GM23338 (cell line): ENCODE measurements at regions not wholly inside any gene's neighbourhood (a gene's known extent, or its start where the extent isn't known, plus 50 kb on each side); places are given as distances from the start of the nearest gene placed in this dataset.
A peak's percentile ranks its signal among the peaks of the same experiment; 100 is the strongest.

Source experiments
- ATAC-seq: fragments of 200-7000 bp; cut with Tn5 transposase; 3 replicates; pipeline ENCODE4 v1.9.1; 2020
- DNase-seq: peaks from one replicate; pipeline ENCODE4 v3.0.0-alpha.2; 2015; ENCODE audit warnings: low spot score
- H2AFZ ChIP-seq: fragments of 200-600 bp; sonication (generic); 2 replicates; pipeline ENCODE4 v1.8.0; 2016; ENCODE audit warnings: antibody characterized with exemption, mild to moderate bottlenecking, moderate library complexity
- H3F3A ChIP-seq: fragments of 200-600 bp; sonication (generic); replicated peaks from 2 replicates; pipeline ENCODE4 v1.8.0; 2017; ENCODE audit warnings: antibody characterized with exemption, mixed run types, low read depth
- H3K27ac ChIP-seq: fragments of 200-600 bp; sonication (generic); 2 replicates; pipeline ENCODE4 v1.6.1; 2016; ENCODE audit warnings: low read depth
- H3K27me3 ChIP-seq: fragments of 200-600 bp; sonication (generic); 2 replicates; pipeline ENCODE4 v1.8.0; 2016; ENCODE audit warnings: mild to moderate bottlenecking, mixed run types, moderate library complexity; ENCODE audit not compliant: insufficient read depth
- H3K36me3 ChIP-seq: fragments of 200-600 bp; sonication (generic); 2 replicates; pipeline ENCODE4 v1.8.0; 2016; ENCODE audit warnings: mild to moderate bottlenecking; ENCODE audit not compliant: insufficient read depth
- H3K4me1 ChIP-seq: fragments of 200-600 bp; sonication (generic); 2 replicates; pipeline ENCODE4 v1.8.0; 2016; ENCODE audit warnings: mild to moderate bottlenecking, moderate library complexity; ENCODE audit not compliant: insufficient read depth
- H3K4me2 ChIP-seq: fragments of 200-600 bp; sonication (generic); 2 replicates; pipeline ENCODE4 v1.7.1; 2017; ENCODE audit warnings: mixed run types
- H3K4me3 ChIP-seq: fragments of 200-600 bp; sonication (generic); 2 replicates; pipeline ENCODE4 v1.6.1; 2016; ENCODE audit warnings: mixed run types
- H3K79me2 ChIP-seq: fragments of 200-600 bp; sonication (generic); replicated peaks from 2 replicates; pipeline ENCODE4 v1.8.0; 2017; ENCODE audit warnings: mild to moderate bottlenecking; ENCODE audit not compliant: insufficient read depth
- H3K9me2 ChIP-seq: fragments of 200-600 bp; sonication (generic); 2 replicates; pipeline ENCODE4 v1.8.0; 2017; ENCODE audit not compliant: insufficient read depth
- H4K20me1 ChIP-seq: fragments of 200-600 bp; sonication (generic); replicated peaks from 2 replicates; pipeline ENCODE4 v1.8.0; 2017; ENCODE audit warnings: mild to moderate bottlenecking; ENCODE audit not compliant: insufficient read depth
- H3K27ac Mint-ChIP-seq: 2 replicates; pipeline ENCODE4 v1.8.0; 2020; ENCODE audit warnings: inconsistent platforms, mild to moderate bottlenecking, moderate library complexity, mixed read lengths
- H3K27me3 Mint-ChIP-seq: 3 replicates; pipeline ENCODE4 v1.8.0; 2022; ENCODE audit warnings: low read depth, mild to moderate bottlenecking, moderate library complexity, mixed read lengths, inconsistent platforms; ENCODE audit not compliant: insufficient read depth, poor library complexity
- H3K36me3 Mint-ChIP-seq: 3 replicates; pipeline ENCODE4 v1.8.0; 2021; ENCODE audit warnings: low read depth, mild to moderate bottlenecking, inconsistent platforms, moderate library complexity, mixed read lengths
- H3K4me1 Mint-ChIP-seq: 3 replicates; pipeline ENCODE4 v1.8.0; 2020; ENCODE audit warnings: mild to moderate bottlenecking, inconsistent platforms, mixed read lengths
- H3K4me3 Mint-ChIP-seq: 3 replicates; pipeline ENCODE4 v1.8.0; 2021; ENCODE audit warnings: moderate library complexity, mild to moderate bottlenecking, inconsistent platforms, mixed read lengths
- H3K9me3 Mint-ChIP-seq: 3 replicates; pipeline ENCODE4 v1.8.0; 2020; ENCODE audit warnings: moderate library complexity, mild to moderate bottlenecking, inconsistent platforms, mixed read lengths
- EZH2phosphoT487 ChIP-seq: fragments of 200-600 bp; sonication (generic); IDR thresholded peaks from one replicate; pipeline ENCODE4 v1.8.1; 2018; ENCODE audit warnings: antibody characterized with exemption; ENCODE audit not compliant: unreplicated experiment
- REST ChIP-seq: IDR thresholded peaks from one replicate; pipeline ENCODE4 v1.6.1; 2018; ENCODE audit warnings: antibody characterized with exemption; ENCODE audit not compliant: unreplicated experiment
- TF ChIP-seq, protein P1 (sequence below), 2 experiments: fragments of 200-600 bp in 1 of 2; sonication (generic) in 1 of 2; conservative IDR thresholded peaks; 2 replicates each; pipeline versions ENCODE4 v1.5.1 to v1.6.1; 2016 to 2017; ENCODE audit warnings: antibody characterized with exemption in 2 of 2, low read depth in 2 of 2, mild to moderate bottlenecking in 2 of 2, moderate library complexity in 1 of 2

- H2AFZ ChIP-seq, result peak overlapping the region; percentile 35; the same call in 1 of the 2 replicates
- no peaks in the 10 kb centered on the region for H3K36me3 Mint-ChIP-seq
- peaks cover 23% of the 10 kb centered on the region for H3K4me1 Mint-ChIP-seq
- peaks cover 20% of the 10 kb centered on the region for H3K4me1 ChIP-seq
- peaks cover 15% of the 10 kb centered on the region for H3K27me3 Mint-ChIP-seq
- H3K4me3 ChIP-seq, result no peak overlapping the region
- ATAC-seq, result peak; percentile 95
- peak; percentile 86 for DNase-seq
- H3K36me3 ChIP-seq, result no peaks in the 10 kb centered on the region
- no peak overlapping the region for H3K27ac ChIP-seq
- H4K20me1 ChIP-seq, result no peaks in the 10 kb centered on the region
- no peak overlapping the region for H3K4me2 ChIP-seq
- no peaks in the 10 kb centered on the region for H3K79me2 ChIP-seq
- no peaks in the 10 kb centered on the region for H3K9me2 ChIP-seq
- no peak overlapping the region for H3K27ac Mint-ChIP-seq
- TF ChIP-seq, protein P1, sequence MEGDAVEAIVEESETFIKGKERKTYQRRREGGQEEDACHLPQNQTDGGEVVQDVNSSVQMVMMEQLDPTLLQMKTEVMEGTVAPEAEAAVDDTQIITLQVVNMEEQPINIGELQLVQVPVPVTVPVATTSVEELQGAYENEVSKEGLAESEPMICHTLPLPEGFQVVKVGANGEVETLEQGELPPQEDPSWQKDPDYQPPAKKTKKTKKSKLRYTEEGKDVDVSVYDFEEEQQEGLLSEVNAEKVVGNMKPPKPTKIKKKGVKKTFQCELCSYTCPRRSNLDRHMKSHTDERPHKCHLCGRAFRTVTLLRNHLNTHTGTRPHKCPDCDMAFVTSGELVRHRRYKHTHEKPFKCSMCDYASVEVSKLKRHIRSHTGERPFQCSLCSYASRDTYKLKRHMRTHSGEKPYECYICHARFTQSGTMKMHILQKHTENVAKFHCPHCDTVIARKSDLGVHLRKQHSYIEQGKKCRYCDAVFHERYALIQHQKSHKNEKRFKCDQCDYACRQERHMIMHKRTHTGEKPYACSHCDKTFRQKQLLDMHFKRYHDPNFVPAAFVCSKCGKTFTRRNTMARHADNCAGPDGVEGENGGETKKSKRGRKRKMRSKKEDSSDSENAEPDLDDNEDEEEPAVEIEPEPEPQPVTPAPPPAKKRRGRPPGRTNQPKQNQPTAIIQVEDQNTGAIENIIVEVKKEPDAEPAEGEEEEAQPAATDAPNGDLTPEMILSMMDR (conservative IDR thresholded peaks at IDR 0.05; ENCODE audit: low read depth in 2 of 2), result peak; percentile 64 to 73
- no peak for TF ChIP-seq REST
- H3F3A ChIP-seq, result 0 out of 2 replicates have a peak, but pooled peaks cover 4% of the 10 kb centered on the region
- peaks cover 4% of the 10 kb centered on the region for H3K9me3 Mint-ChIP-seq
- no peaks in the 10 kb centered on the region; the same call in 1 of the 2 replicates for H3K27me3 ChIP-seq
- no peak overlapping the region for H3K4me3 Mint-ChIP-seq
Observed at GRCh38 chr12:115456946-115457689, 773.1 kb upstream of the TBX3 start.

- no peak overlapping the region for H3K4me3 Mint-ChIP-seq
- Histone ChIP-seq H3K4me2 (no peak overlapping the region), H3K79me2 (no peaks in the 10 kb centered on the region), H3K4me1 (peaks cover 32% of the 10 kb centered on the region), H3K36me3 (no peaks in the 10 kb centered on the region), H3F3A (peaks cover 9% of the 10 kb centered on the region; the same call in 1 of the 2 replicates), H3K4me3 (no peak overlapping the region), H4K20me1 (no peaks in the 10 kb centered on the region), H2AFZ (no peak overlapping the region; the same call in 1 of the 2 replicates), H3K27ac (no peak overlapping the region), H3K27me3 (peaks cover 14% of the 10 kb centered on the region), H3K9me2 (no peaks in the 10 kb centered on the region)
- peaks cover 33% of the 10 kb centered on the region for H3K4me1 Mint-ChIP-seq
- DNase-seq, result no peak
- no peaks in the 10 kb centered on the region for H3K36me3 Mint-ChIP-seq
- no peaks in the 10 kb centered on the region; the same call in 2 of the 3 replicates for H3K9me3 Mint-ChIP-seq
- ATAC-seq, result no peak
- no peak for TF ChIP-seq EZH2phosphoT487
- TF ChIP-seq, protein P1 (conservative IDR thresholded peaks at IDR 0.05; ENCODE audit: low read depth in 2 of 2), result peak in 1 of 2 experiments; percentile 20; a peak in 1 of 4 replicates
- no peak overlapping the region for H3K27ac Mint-ChIP-seq
- H3K27me3 Mint-ChIP-seq, result peaks cover 26% of the 10 kb centered on the region
Observed at GRCh38 chr12:115455268-115455681, 771.3 kb upstream of the TBX3 start.
